ENCODE measurements at regions not wholly inside any gene's neighbourhood (a gene's known extent, or its start where the extent isn't known, plus 50 kb on each side); places are given as distances from the start of the nearest gene placed in this dataset.
"Not testable (repeated sequence)": the region's sequence is repeated elsewhere in the genome, so short reads cannot be mapped to it uniquely, and the experiment has no call there.

GRCh38 chr11:98289617-98290263 lies 731.0 kb upstream of the CNTN5 start:
- DNase-seq, result no peak

GRCh38 chr11:98296091-98296880 lies 724.5 kb upstream of the CNTN5 start:
- DNase-seq, result peak; percentile 58

- no peak for DNase-seq
Measured at GRCh38 chr11:98300719-98301118, 720.0 kb upstream of the CNTN5 start.

GRCh38 chr11:98307827-98308491 lies 712.8 kb upstream of the CNTN5 start:
- DNase-seq, result no peak

GRCh38 chr11:98330306-98330705 lies 690.4 kb upstream of the CNTN5 start:
- not testable (repeated sequence) for DNase-seq

GRCh38 chr11:98358551-98358950 lies 662.2 kb upstream of the CNTN5 start:
- DNase-seq, result no peak

- DNase-seq, result no peak
Measured at GRCh38 chr11:98365190-98365589, 655.6 kb upstream of the CNTN5 start.

GRCh38 chr11:98365941-98366340 lies 654.8 kb upstream of the CNTN5 start:
- DNase-seq, result no peak

- no peak for DNase-seq
Measured at GRCh38 chr11:98390391-98390790, 630.4 kb upstream of the CNTN5 start.

GRCh38 chr11:98394500-98394899 lies 626.2 kb upstream of the CNTN5 start:
- DNase-seq, result not testable (repeated sequence)

- no peak for DNase-seq
Measured at GRCh38 chr11:98398508-98398907, 622.2 kb upstream of the CNTN5 start.

- DNase-seq, result no peak
Measured at GRCh38 chr11:98409069-98409468, 611.7 kb upstream of the CNTN5 start.

- no peak for DNase-seq
Measured at GRCh38 chr11:98411777-98412176, 609.0 kb upstream of the CNTN5 start.

GRCh38 chr11:98417256-98417755 lies 603.4 kb upstream of the CNTN5 start:
- DNase-seq, result no peak

GRCh38 chr11:98423933-98424332 lies 596.8 kb upstream of the CNTN5 start:
- no peak for DNase-seq

- DNase-seq, result not testable (repeated sequence)
Measured at GRCh38 chr11:98424773-98425172, 596.0 kb upstream of the CNTN5 start.

- DNase-seq, result no peak
Measured at GRCh38 chr11:98431463-98432359, 589.0 kb upstream of the CNTN5 start.

- DNase-seq, result no peak
Measured at GRCh38 chr11:98434296-98434695, 586.5 kb upstream of the CNTN5 start.

- DNase-seq, result no peak
Measured at GRCh38 chr11:98453378-98453777, 567.4 kb upstream of the CNTN5 start.

GRCh38 chr11:98455500-98456307 lies 565.0 kb upstream of the CNTN5 start:
- no peak for DNase-seq

- no peak for DNase-seq
Measured at GRCh38 chr11:98456308-98456680, 564.5 kb upstream of the CNTN5 start.

GRCh38 chr11:98495016-98495415 lies 525.7 kb upstream of the CNTN5 start:
- no peak for DNase-seq

Measured in NCI-H1694 treated with DMSO at 0.1 percent for 48 hours (cell line).